ENCODE measurements at regions not wholly inside any gene's neighbourhood (a gene's known extent, or its start where the extent isn't known, plus 50 kb on each side); places are given as distances from the start of the nearest gene placed in this dataset.

- TF ChIP-seq POLR2A (IDR thresholded peaks at IDR 0.05; ENCODE audit: control extremely low read depth in 1 of 2, low read depth in 2 of 2, low read length in 2 of 2) (no peak), CTCF (IDR thresholded peaks at IDR 0.05; ENCODE audit: control extremely low read depth in 1 of 3, insufficient read depth in 1 of 3, low read depth in 1 of 3, low read length in 3 of 3) (no peak), HDAC2 (IDR thresholded peaks at IDR 0.05; ENCODE audit: borderline replicate concordance in 1 of 2, low read depth in 2 of 2, low read length in 2 of 2) (no peak), POLR2AphosphoS5 (IDR thresholded peaks at IDR 0.05; ENCODE audit: low read depth, low read length) (no peak), SUZ12 (IDR thresholded peaks at IDR 0.05; ENCODE audit: low read length) (no peak), SP1 (IDR thresholded peaks at IDR 0.05; ENCODE audit: low read depth, low read length) (no peak), CEBPB (IDR thresholded peaks at IDR 0.05; ENCODE audit: low read depth, low read length) (no peak), MAFK (IDR thresholded peaks at IDR 0.05; ENCODE audit: low read depth, low read length) (no peak)
Observed at GRCh38 chr12:67765776-67766766, 117.5 kb downstream of the DYRK2 start.

All from H1 (cell line).